ENCODE measurements at regions not wholly inside any gene's neighbourhood (a gene's known extent, or its start where the extent isn't known, plus 50 kb on each side); places are given as distances from the start of the nearest gene placed in this dataset.

GRCh38 chr12:65619018-65619417, 205.3 kb upstream of the HMGA2 start:
- TF ChIP-seq EZH2 (optimal IDR thresholded peaks at IDR 0.05; ENCODE audit: low read depth, low read length) = no peak
- no peak for TF ChIP-seq CTCF (IDR thresholded peaks at IDR 0.05; ENCODE audit: low read length)
- no peak for TF ChIP-seq EZH2phosphoT487 (IDR thresholded peaks at IDR 0.05; ENCODE audit: low read length)
- Histone ChIP-seq H3K36me3 (replicated peaks; ENCODE audit: insufficient read depth, low read length) (no peaks in the 10 kb centered on the region), H3K9me3 (replicated peaks; ENCODE audit: insufficient read depth, low read length) (no peaks in the 10 kb centered on the region), H3K79me2 (ENCODE audit: low read length) (no peaks in the 10 kb centered on the region), H3K27ac (ENCODE audit: low read length) (no peak overlapping the region), H3K4me3 (ENCODE audit: low read length) (no peak overlapping the region), H3F3A (ENCODE audit: insufficient read depth, low read length) (no peaks in the 10 kb centered on the region), H3K4me2 (ENCODE audit: low read depth, low read length) (no peak overlapping the region), H4K20me1 (ENCODE audit: insufficient read depth, low read length) (no peaks in the 10 kb centered on the region), H3K9ac (ENCODE audit: low read length) (no peak overlapping the region), H3K4me1 (ENCODE audit: low read length) (no peaks in the 10 kb centered on the region), H2AFZ (ENCODE audit: low read length) (no peak overlapping the region), H3K9me2 (replicated peaks; ENCODE audit: insufficient read depth, low read length) (no peaks in the 10 kb centered on the region), H3K27me3 (replicated peaks; ENCODE audit: insufficient read depth, low read length) (no peaks in the 10 kb centered on the region)
- DNase-seq = no peak

GRCh38 chr12:65620046-65620445, 204.2 kb upstream of the HMGA2 start:
- H3K79me2 ChIP-seq (ENCODE audit: low read length) = no peaks in the 10 kb centered on the region
- H3K36me3 ChIP-seq (replicated peaks; ENCODE audit: insufficient read depth, low read length) = no peaks in the 10 kb centered on the region
- no peaks in the 10 kb centered on the region for H3K9me2 ChIP-seq (replicated peaks; ENCODE audit: insufficient read depth, low read length)
- no peaks in the 10 kb centered on the region for H4K20me1 ChIP-seq (ENCODE audit: insufficient read depth, low read length)
- no peak overlapping the region for H3K4me3 ChIP-seq (ENCODE audit: low read length)
- no peaks in the 10 kb centered on the region for H3K4me1 ChIP-seq (ENCODE audit: low read length)
- TF ChIP-seq CTCF (IDR thresholded peaks at IDR 0.05; ENCODE audit: low read length) = no peak
- TF ChIP-seq EZH2 (optimal IDR thresholded peaks at IDR 0.05; ENCODE audit: low read depth, low read length) = no peak
- TF ChIP-seq EZH2phosphoT487 (IDR thresholded peaks at IDR 0.05; ENCODE audit: low read length) = no peak
- H3F3A ChIP-seq (ENCODE audit: insufficient read depth, low read length) = no peaks in the 10 kb centered on the region
- DNase-seq = no peak
- H3K9ac ChIP-seq (ENCODE audit: low read length) = no peak overlapping the region
- no peak overlapping the region for H3K4me2 ChIP-seq (ENCODE audit: low read depth, low read length)
- no peak overlapping the region for H3K27ac ChIP-seq (ENCODE audit: low read length)
- H3K9me3 ChIP-seq (replicated peaks; ENCODE audit: insufficient read depth, low read length) = no peaks in the 10 kb centered on the region
- no peak overlapping the region for H2AFZ ChIP-seq (ENCODE audit: low read length)
- H3K27me3 ChIP-seq (replicated peaks; ENCODE audit: insufficient read depth, low read length) = no peaks in the 10 kb centered on the region

DNA sequence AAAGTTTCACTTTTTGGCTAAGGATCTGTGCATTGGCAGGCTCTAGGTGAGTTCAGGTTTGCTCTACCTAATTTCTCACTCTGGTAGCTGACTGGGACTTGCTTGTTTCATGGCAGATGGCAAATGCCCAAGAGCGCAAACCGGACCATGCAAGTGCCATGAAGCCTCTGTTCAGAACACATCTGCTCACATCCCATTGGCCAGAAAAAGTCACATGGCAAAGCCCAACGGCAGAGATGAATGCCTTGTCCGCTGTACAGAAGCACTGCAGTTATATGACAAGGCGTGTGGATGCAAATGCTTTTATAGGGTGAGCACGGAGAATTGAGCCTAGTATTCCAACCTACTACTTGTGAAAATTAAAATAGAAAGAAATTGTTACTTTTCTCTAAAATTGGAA, 202.2 kb upstream of the HMGA2 start:
- DNase-seq = no peak
- Histone ChIP-seq H3K9me3 (replicated peaks; ENCODE audit: insufficient read depth, low read length) (no peaks in the 10 kb centered on the region), H3K36me3 (replicated peaks; ENCODE audit: insufficient read depth, low read length) (no peaks in the 10 kb centered on the region), H3K79me2 (ENCODE audit: low read length) (no peaks in the 10 kb centered on the region), H3F3A (ENCODE audit: insufficient read depth, low read length) (no peaks in the 10 kb centered on the region), H3K27ac (ENCODE audit: low read length) (no peak overlapping the region), H3K4me3 (ENCODE audit: low read length) (no peak overlapping the region), H3K9me2 (replicated peaks; ENCODE audit: insufficient read depth, low read length) (no peaks in the 10 kb centered on the region), H2AFZ (ENCODE audit: low read length) (no peak overlapping the region), H3K9ac (ENCODE audit: low read length) (no peak overlapping the region), H3K27me3 (replicated peaks; ENCODE audit: insufficient read depth, low read length) (no peaks in the 10 kb centered on the region), H3K4me2 (ENCODE audit: low read depth, low read length) (no peak overlapping the region), H4K20me1 (ENCODE audit: insufficient read depth, low read length) (no peaks in the 10 kb centered on the region), H3K4me1 (ENCODE audit: low read length) (no peaks in the 10 kb centered on the region)
- TF ChIP-seq CTCF (IDR thresholded peaks at IDR 0.05; ENCODE audit: low read length) (no peak), EZH2phosphoT487 (IDR thresholded peaks at IDR 0.05; ENCODE audit: low read length) (no peak), EZH2 (optimal IDR thresholded peaks at IDR 0.05; ENCODE audit: low read depth, low read length) (no peak)

All from MM.1S (cell line).